HepG2 (cell line): ENCODE measurements at regions not wholly inside any gene's neighbourhood (a gene's known extent, or its start where the extent isn't known, plus 50 kb on each side); places are given as distances from the start of the nearest gene placed in this dataset.

Source experiments
- ATAC-seq: fragments of 200-7000 bp; cut with Tn5 transposase; 3 replicates; pipeline ENCODE4 v1.9.1; 2020; ENCODE audit warnings: mild to moderate bottlenecking, moderate library complexity
- BruUV-seq: library from RNA; stranded (reverse); fragments of 400-500 nt; replicated peaks from 2 replicates; lab custom pipeline; 2021; lab: Mats Ljungman, UMichigan
- CTCF ChIA-PET: fragments of 300-600 bp; formaldehyde crosslinking; extraction: SDS; loops from one replicate; lab custom pipeline; 2021; ENCODE audit warnings: low total read pairs, inconsistent platforms, low intra/inter-chr PET ratio; lab: Yijun Ruan, JAX
- POLR2A ChIA-PET: fragments of 350-600 bp; sonication (Branson Sonifier 250); formaldehyde crosslinking; loops from one replicate; lab custom pipeline; 2020; ENCODE audit warnings: antibody characterized with exemption, inconsistent platforms; lab: Yijun Ruan, JAX
- DNase-seq: peaks from one replicate; pipeline ENCODE4 v3.0.0-alpha.2; 2015; ENCODE audit warnings: low spot score
- FAIRE-seq: peaks from 3 replicates; lab custom pipeline; 2011; peaks lifted over from hg19 to GRCh38; lab: Jason Lieb, UNC
- H2AFZ ChIP-seq: one replicate; pipeline ENCODE4 v1.6.1; 2011; ENCODE audit warnings: low read length, inconsistent platforms
- H3K27ac ChIP-seq: fragments of 300-600 bp; 3 replicates; pipeline ENCODE4 v1.8.0; 2011; ENCODE audit warnings: mixed run types, mild to moderate bottlenecking, mixed read lengths, low read length, inconsistent platforms; ENCODE audit not compliant: insufficient read depth; ENCODE audit errors: extremely low read length
- H3K27me3 ChIP-seq, 2 experiments: fragments of 200-600 bp in 1 of 2; 2 replicates in 1 of 2; 3 replicates in 1 of 2; pipeline versions ENCODE4 v1.6.0 to v1.8.0; 2011; ENCODE audit warnings: low read length in 2 of 2, mild to moderate bottlenecking in 2 of 2, moderate library complexity in 2 of 2, inconsistent platforms in 1 of 2; ENCODE audit not compliant: insufficient read depth in 2 of 2, control insufficient read depth in 1 of 2
- H3K36me3 ChIP-seq, 2 experiments: fragments of 200-600 bp in 1 of 2; replicated peaks in 1 of 2; 2 replicates in 1 of 2; 3 replicates in 1 of 2; pipeline versions ENCODE4 v1.5.1 to v1.8.0; 2011; ENCODE audit warnings: low read length in 2 of 2, inconsistent platforms in 1 of 2; ENCODE audit not compliant: insufficient read depth in 2 of 2, control insufficient read depth in 1 of 2
- H3K4me1 ChIP-seq: 2 replicates; pipeline ENCODE4 v1.5.1; 2012; ENCODE audit warnings: low read length, inconsistent platforms; ENCODE audit not compliant: insufficient read depth
- H3K4me2 ChIP-seq: 2 replicates; pipeline ENCODE4 v1.6.0; 2011; ENCODE audit warnings: low read depth, low read length, inconsistent platforms
- H3K4me3 ChIP-seq, 3 experiments: fragments of 200-600 bp in 1 of 3; sonication (generic), shearing (Covaris generic) in 1 of 3; replicated peaks in 1 of 3; 2 replicates each; pipeline ENCODE4 v1.5.1; 2011 to 2016; ENCODE audit warnings: low read length in 3 of 3, inconsistent platforms in 2 of 3, low read depth in 2 of 3, mild to moderate bottlenecking in 2 of 3, control low read depth in 1 of 3, mixed read lengths in 1 of 3; ENCODE audit not compliant: insufficient read depth in 1 of 3
- H3K79me2 ChIP-seq: one replicate; pipeline ENCODE4 v1.6.1; 2011; ENCODE audit warnings: low read length, inconsistent platforms; ENCODE audit not compliant: insufficient read depth
- H3K9ac ChIP-seq: 2 replicates; pipeline ENCODE4 v1.6.0; 2011; ENCODE audit warnings: mild to moderate bottlenecking, low read depth, low read length, inconsistent platforms; ENCODE audit not compliant: insufficient read depth
- H3K9me3 ChIP-seq: 2 replicates; pipeline ENCODE4 v1.5.1; 2012; ENCODE audit warnings: mild to moderate bottlenecking, low read length
- H4K20me1 ChIP-seq: 2 replicates; pipeline ENCODE4 v1.6.0; 2011; ENCODE audit warnings: inconsistent platforms, mild to moderate bottlenecking, low read length, moderate library complexity; ENCODE audit not compliant: insufficient read depth
- CTCF ChIP-seq: sonication (generic); formaldehyde crosslinking; IDR thresholded peaks from 2 replicates; pipeline ENCODE4 v1.5.0; 2020; ENCODE audit warnings: mild to moderate bottlenecking, missing genetic modification reagents, moderate library complexity
- EED ChIP-seq: sonication (generic); formaldehyde crosslinking; IDR thresholded peaks from 2 replicates; pipeline ENCODE4 v1.5.0; 2020; ENCODE audit warnings: mild to moderate bottlenecking, missing genetic modification reagents
- EP300 ChIP-seq, 3 experiments: sonication (generic) in 1 of 3; formaldehyde crosslinking in 1 of 3; IDR thresholded peaks; 2 replicates each; pipeline versions ENCODE4 v1.5.1 to v1.6.1; 2011 to 2020; ENCODE audit warnings: low read depth in 2 of 3, low read length in 2 of 3, borderline replicate concordance in 1 of 3, improper control_type of control experiment in 1 of 3, mild to moderate bottlenecking in 1 of 3, missing genetic modification reagents in 1 of 3, moderate library complexity in 1 of 3
- ESRRA ChIP-seq: sonication (generic); formaldehyde crosslinking; IDR thresholded peaks from 2 replicates; pipeline ENCODE4 v1.5.1; 2020; ENCODE audit warnings: mild to moderate bottlenecking, low read depth, missing genetic modification reagents
- GMEB1 ChIP-seq: sonication (generic); formaldehyde crosslinking; IDR thresholded peaks from 2 replicates; pipeline ENCODE4 v1.5.1; 2020; ENCODE audit warnings: missing genetic modification reagents, mild to moderate bottlenecking, borderline replicate concordance
- HES4 ChIP-seq: sonication (generic); formaldehyde crosslinking; IDR thresholded peaks from 2 replicates; pipeline ENCODE4 v1.9.0; 2021; ENCODE audit warnings: mild to moderate bottlenecking, missing genetic modification reagents, borderline replicate concordance
- KDM2A ChIP-seq: sonication (generic); formaldehyde crosslinking; IDR thresholded peaks from 2 replicates; pipeline ENCODE4 v1.4.0; 2020; ENCODE audit warnings: low read depth, missing genetic modification reagents, borderline replicate concordance
- PAWR ChIP-seq: sonication (generic); formaldehyde crosslinking; IDR thresholded peaks from 2 replicates; pipeline ENCODE4 v1.4.0; 2020; ENCODE audit warnings: missing genetic modification reagents, mild to moderate bottlenecking, borderline replicate concordance
- SALL1 ChIP-seq: sonication (generic); formaldehyde crosslinking; IDR thresholded peaks from 2 replicates; pipeline ENCODE4 v1.8.0; 2022; ENCODE audit warnings: mild to moderate bottlenecking, missing genetic modification reagents
- SP1 ChIP-seq, 2 experiments: fragments of 450-650 bp in 1 of 2; sonication (generic) in 1 of 2; formaldehyde crosslinking in 1 of 2; IDR thresholded peaks; 2 replicates each; pipeline versions ENCODE4 v1.4.0 to v1.6.1; 2016 to 2020; ENCODE audit warnings: missing genetic modification reagents in 1 of 2
- ZFP1 ChIP-seq: IDR thresholded peaks from 2 replicates; pipeline ENCODE4 v1.6.1; 2016
- ZIK1 ChIP-seq: sonication (generic); formaldehyde crosslinking; IDR thresholded peaks from 2 replicates; pipeline ENCODE4 v1.5.0; 2020; ENCODE audit warnings: mild to moderate bottlenecking, low read depth, missing genetic modification reagents, borderline replicate concordance
- ZNF121 ChIP-seq: sonication (generic); formaldehyde crosslinking; IDR thresholded peaks from 2 replicates; pipeline ENCODE4 v1.5.0; 2020; ENCODE audit warnings: mild to moderate bottlenecking, missing genetic modification reagents
- ZNF24 ChIP-seq: fragments of 450-650 bp; IDR thresholded peaks from 2 replicates; pipeline ENCODE4 v1.6.1; 2017; ENCODE audit warnings: antibody characterized with exemption, mild to moderate bottlenecking
- ZNF496 ChIP-seq: sonication (generic); formaldehyde crosslinking; IDR thresholded peaks from 2 replicates; pipeline ENCODE4 v1.8.1; 2023; ENCODE audit warnings: mild to moderate bottlenecking, moderate library complexity, missing genetic modification reagents; ENCODE audit not compliant: insufficient replicate concordance
- ZNF7 ChIP-seq: IDR thresholded peaks from 2 replicates; pipeline ENCODE4 v1.6.1; 2016; ENCODE audit warnings: missing biosample characterization, missing genetic modification reagents
- WGBS: methylation state at CpG from one replicate; pipeline ENCODE4 v1.1.6; 2017; ENCODE audit warnings: low lambda C conversion rate; 5-methylcytosine and 5-hydroxymethylcytosine counted together
- in situ Hi-C: cut with HindIII; loops from 2 replicates; pipeline ENCODE4 v1.10.0; 2017; ENCODE audit warnings: low pct_unique_long_range_greater_than_20kb; ENCODE audit not compliant: extremely low pct_ligation_motif_present
- intact Hi-C: fragments of 100-400 bp; cut with micrococcal nuclease; formaldehyde crosslinking; loops from one replicate; pipeline ENCODE4 v1.10.0; 2022; ENCODE audit not compliant: unreplicated experiment

GRCh38 chr6:134111062-134111677 is 58.7 kb upstream of the SLC2A12 start (continued):
- TF ChIP-seq CTCF (CRISPR knock-in tag) (peak; percentile 88), SP1 (IDR thresholded peaks at IDR 0.05) (no peak), SP1 (CRISPR knock-in tag; IDR thresholded peaks at IDR 0.05) (0 out of 2 replicates have a peak, but pooled peaks have one; percentile 25), PAWR (CRISPR knock-in tag) (no peak), ZNF121 (CRISPR knock-in tag) (0 out of 2 replicates have a peak, but pooled peaks have one; percentile 32), EED (CRISPR knock-in tag) (0 out of 2 replicates have a peak, but pooled peaks have one; percentile 39), SALL1 (CRISPR knock-in tag) (peak; percentile 17; the same call in 1 of the 2 replicates)

- in situ Hi-C loops, result no loop called here
- no peak overlapping the region for H2AFZ ChIP-seq
- no TSS peak for BruUV-seq
- no peaks in the 10 kb centered on the region for H4K20me1 ChIP-seq
- H3K4me1 ChIP-seq, result no peaks in the 10 kb centered on the region
- no peak overlapping the region for H3K9ac ChIP-seq
- DNase-seq (no peak), FAIRE-seq (no peak), ATAC-seq (no peak)
- TF ChIP-seq ESRRA (CRISPR knock-in tag) (no peak), ZIK1 (no peak), KDM2A (CRISPR knock-in tag) (no peak), HES4 (CRISPR knock-in tag) (no peak), ZNF24 (no peak), ZNF7 (CRISPR knock-in tag) (no peak), ZFP1 (CRISPR knock-in tag) (no peak), ZNF496 (CRISPR knock-in tag) (no peak), EP300 (IDR thresholded peaks at IDR 0.05; ENCODE audit: low read depth in 2 of 2, low read length in 2 of 2) (no peak), EP300 (CRISPR knock-in tag; IDR thresholded peaks at IDR 0.05; ENCODE audit: borderline replicate concordance) (no peak), GMEB1 (CRISPR knock-in tag) (no peak)
- H3K36me3 ChIP-seq, result no peaks in the 10 kb centered on the region
- no peaks in the 10 kb centered on the region for H3K9me3 ChIP-seq
- H3K79me2 ChIP-seq, result no peaks in the 10 kb centered on the region
- H3K27ac ChIP-seq, result no peak overlapping the region
- CTCF ChIA-PET, result no interaction called here
- H3K4me3 ChIP-seq, result no peak overlapping the region
- no peak overlapping the region for H3K4me2 ChIP-seq
- intact Hi-C loops, result no loop called here
- H3K27me3 ChIP-seq, result 0 out of 5 replicates have a peak, but pooled peaks cover 0 to 4% of the 10 kb centered on the region in 2 experiments
- 2% methylated on average over 2 of the region's 2 CpGs for WGBS
- POLR2A ChIA-PET, result no interaction called here
Measured at GRCh38 chr6:134106702-134107101, 54.3 kb upstream of the SLC2A12 start.
